ENCODE measurements at regions not wholly inside any gene's neighbourhood (a gene's known extent, or its start where the extent isn't known, plus 50 kb on each side); places are given as distances from the start of the nearest gene placed in this dataset.

DNA sequence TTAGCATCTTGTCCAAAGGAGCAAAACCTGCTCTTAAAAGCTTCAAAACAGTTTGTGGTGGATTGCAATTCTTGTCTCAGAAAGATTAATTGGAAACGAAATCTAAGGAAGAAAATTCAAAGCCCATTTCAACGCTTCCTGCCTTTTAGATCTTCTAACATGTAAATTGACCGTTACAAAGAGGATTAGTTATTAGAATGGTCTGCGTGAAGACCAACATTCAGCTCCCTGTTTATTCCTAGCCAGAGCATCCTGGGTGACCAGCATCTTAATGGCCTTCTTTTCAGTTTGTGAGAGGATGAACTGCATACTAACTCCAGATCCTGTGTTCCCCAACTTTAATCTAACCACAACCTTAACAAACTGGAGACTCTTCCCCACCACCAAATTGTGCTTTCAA lies 109.9 kb upstream of the SLC1A3 start:
- H3K27me3 Mint-ChIP-seq (ENCODE audit: low read depth, unreplicated experiment): no peaks in the 10 kb centered on the region
- no peak for FAIRE-seq

DNA sequence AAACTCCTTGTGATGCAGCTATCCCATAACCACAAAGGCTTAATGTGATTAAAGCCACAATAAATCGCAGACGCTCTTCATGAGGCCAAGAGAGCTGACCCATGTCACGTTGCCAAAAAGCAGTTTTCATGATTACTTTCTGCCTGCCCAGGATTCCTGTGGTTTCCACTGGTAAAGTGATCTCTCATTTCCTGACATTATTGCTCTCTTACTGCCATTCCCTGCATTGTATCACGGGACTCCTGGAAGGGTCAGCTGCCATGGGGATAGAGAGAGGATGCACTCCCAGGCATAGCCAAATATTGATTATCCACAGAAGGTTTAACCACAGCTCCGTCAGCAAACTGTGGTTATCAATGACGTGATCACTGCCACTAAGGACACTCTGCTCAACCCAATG lies 103.8 kb upstream of the SLC1A3 start:
- peak overlapping the region; percentile 74 for H3K4me2 ChIP-seq (ENCODE audit: low read length)
- peak overlapping the region; percentile 91 for H3K27ac Mint-ChIP-seq (ENCODE audit: unreplicated experiment)

More for the DNA sequence above, 109.9 kb upstream of the SLC1A3 start:
- H3K4me3 ChIP-seq (ENCODE audit: insufficient read depth, low read depth, low read length): no peak overlapping the region
- H4K20me1 ChIP-seq (ENCODE audit: insufficient read depth, low read length): no peaks in the 10 kb centered on the region
- no peaks in the 10 kb centered on the region for H3K36me3 Mint-ChIP-seq (ENCODE audit: low read depth, unreplicated experiment)
- no peak overlapping the region for H3K27ac Mint-ChIP-seq (ENCODE audit: unreplicated experiment)
- H2AFZ ChIP-seq (ENCODE audit: low read depth, low read length): no peak overlapping the region
- no peak overlapping the region for H3K27ac ChIP-seq (ENCODE audit: low read depth, low read length)
- no peaks in the 10 kb centered on the region for H3K9me3 ChIP-seq (ENCODE audit: insufficient read depth, low read depth, low read length)
- H3K4me1 Mint-ChIP-seq (ENCODE audit: low read depth, unreplicated experiment): peaks cover 25% of the 10 kb centered on the region
- no peaks in the 10 kb centered on the region for H3K9me3 Mint-ChIP-seq (ENCODE audit: unreplicated experiment)
- H3K4me1 ChIP-seq (ENCODE audit: insufficient read depth, low read length): peaks cover 26% of the 10 kb centered on the region
- H3K4me3 Mint-ChIP-seq (ENCODE audit: unreplicated experiment): no peak overlapping the region
- H3K79me2 ChIP-seq (ENCODE audit: insufficient read depth, low read length): no peaks in the 10 kb centered on the region
- no peak for DNase-seq (ENCODE audit: low read depth)
- no peaks in the 10 kb centered on the region for H3K36me3 ChIP-seq (ENCODE audit: insufficient read depth, low read length)
- no peak overlapping the region for H3K9ac ChIP-seq (ENCODE audit: low read length)
- H3K4me2 ChIP-seq (ENCODE audit: low read length): no peak overlapping the region
- TF ChIP-seq, protein P1, sequence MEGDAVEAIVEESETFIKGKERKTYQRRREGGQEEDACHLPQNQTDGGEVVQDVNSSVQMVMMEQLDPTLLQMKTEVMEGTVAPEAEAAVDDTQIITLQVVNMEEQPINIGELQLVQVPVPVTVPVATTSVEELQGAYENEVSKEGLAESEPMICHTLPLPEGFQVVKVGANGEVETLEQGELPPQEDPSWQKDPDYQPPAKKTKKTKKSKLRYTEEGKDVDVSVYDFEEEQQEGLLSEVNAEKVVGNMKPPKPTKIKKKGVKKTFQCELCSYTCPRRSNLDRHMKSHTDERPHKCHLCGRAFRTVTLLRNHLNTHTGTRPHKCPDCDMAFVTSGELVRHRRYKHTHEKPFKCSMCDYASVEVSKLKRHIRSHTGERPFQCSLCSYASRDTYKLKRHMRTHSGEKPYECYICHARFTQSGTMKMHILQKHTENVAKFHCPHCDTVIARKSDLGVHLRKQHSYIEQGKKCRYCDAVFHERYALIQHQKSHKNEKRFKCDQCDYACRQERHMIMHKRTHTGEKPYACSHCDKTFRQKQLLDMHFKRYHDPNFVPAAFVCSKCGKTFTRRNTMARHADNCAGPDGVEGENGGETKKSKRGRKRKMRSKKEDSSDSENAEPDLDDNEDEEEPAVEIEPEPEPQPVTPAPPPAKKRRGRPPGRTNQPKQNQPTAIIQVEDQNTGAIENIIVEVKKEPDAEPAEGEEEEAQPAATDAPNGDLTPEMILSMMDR (IDR thresholded peaks at IDR 0.05; ENCODE audit: insufficient read depth, low read depth, low read length): no peak
- no peak for TF ChIP-seq EZH2 (IDR thresholded peaks at IDR 0.05; ENCODE audit: insufficient read depth, low read length)
- no peaks in the 10 kb centered on the region for H3K27me3 ChIP-seq (ENCODE audit: insufficient read depth, low read length)

DNA sequence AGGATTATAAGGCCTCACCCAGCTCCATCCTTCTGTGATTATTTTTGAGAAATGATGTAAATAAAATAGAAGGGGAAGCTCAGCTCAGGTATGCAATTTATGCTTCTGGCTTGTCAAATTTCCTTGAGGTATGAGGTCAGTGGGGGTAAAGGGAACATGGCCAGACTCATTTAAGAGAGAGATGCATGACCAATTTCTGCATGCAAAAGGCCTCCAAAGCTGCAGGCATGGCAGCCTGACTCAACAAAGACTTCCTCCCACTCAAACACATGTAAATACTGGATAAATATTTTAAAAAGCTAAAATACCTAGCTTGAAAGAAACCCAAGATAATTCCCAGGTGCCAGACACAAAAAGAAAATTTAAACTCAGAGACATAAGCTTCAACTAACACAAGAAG lies 101.4 kb upstream of the SLC1A3 start:
- Histone ChIP-seq H3K27me3 (ENCODE audit: insufficient read depth, low read length) (no peaks in the 10 kb centered on the region), H3K27ac (ENCODE audit: low read depth, low read length) (no peak overlapping the region), H3K4me3 (ENCODE audit: insufficient read depth, low read depth, low read length) (no peak overlapping the region), H3K9me3 (ENCODE audit: insufficient read depth, low read depth, low read length) (no peaks in the 10 kb centered on the region), H3K9ac (ENCODE audit: low read length) (no peak overlapping the region), H3K4me2 (ENCODE audit: low read length) (no peak overlapping the region), H3K79me2 (ENCODE audit: insufficient read depth, low read length) (no peaks in the 10 kb centered on the region), H4K20me1 (ENCODE audit: insufficient read depth, low read length) (no peaks in the 10 kb centered on the region), H3K36me3 (ENCODE audit: insufficient read depth, low read length) (no peaks in the 10 kb centered on the region), H3K4me1 (ENCODE audit: insufficient read depth, low read length) (peaks cover 14% of the 10 kb centered on the region), H2AFZ (ENCODE audit: low read depth, low read length) (no peak overlapping the region)
- H3K4me3 Mint-ChIP-seq (ENCODE audit: unreplicated experiment): no peak overlapping the region
- DNase-seq (ENCODE audit: low read depth) (peak; percentile 41), FAIRE-seq (no peak)
- H3K4me1 Mint-ChIP-seq (ENCODE audit: low read depth, unreplicated experiment): peaks cover 31% of the 10 kb centered on the region
- peak overlapping the region; percentile 48 for H3K27ac Mint-ChIP-seq (ENCODE audit: unreplicated experiment)
- peaks cover 3% of the 10 kb centered on the region for H3K36me3 Mint-ChIP-seq (ENCODE audit: low read depth, unreplicated experiment)
- TF ChIP-seq EZH2 (IDR thresholded peaks at IDR 0.05; ENCODE audit: insufficient read depth, low read length): no peak
- TF ChIP-seq, protein P1 (IDR thresholded peaks at IDR 0.05; ENCODE audit: insufficient read depth, low read depth, low read length): no peak
- H3K9me3 Mint-ChIP-seq (ENCODE audit: unreplicated experiment): peaks cover 6% of the 10 kb centered on the region
- H3K27me3 Mint-ChIP-seq (ENCODE audit: low read depth, unreplicated experiment): no peaks in the 10 kb centered on the region

More for the DNA sequence above, 103.8 kb upstream of the SLC1A3 start:
- Histone ChIP-seq H3K9ac (ENCODE audit: low read length) (no peak overlapping the region), H3K4me1 (ENCODE audit: insufficient read depth, low read length) (peaks cover 14% of the 10 kb centered on the region), H2AFZ (ENCODE audit: low read depth, low read length) (no peak overlapping the region), H3K27ac (ENCODE audit: low read depth, low read length) (peak overlapping the region; percentile 2), H3K27me3 (ENCODE audit: insufficient read depth, low read length) (no peaks in the 10 kb centered on the region), H3K4me3 (ENCODE audit: insufficient read depth, low read depth, low read length) (no peak overlapping the region), H4K20me1 (ENCODE audit: insufficient read depth, low read length) (no peaks in the 10 kb centered on the region), H3K36me3 (ENCODE audit: insufficient read depth, low read length) (no peaks in the 10 kb centered on the region), H3K79me2 (ENCODE audit: insufficient read depth, low read length) (no peaks in the 10 kb centered on the region), H3K9me3 (ENCODE audit: insufficient read depth, low read depth, low read length) (no peaks in the 10 kb centered on the region)
- Mint-ChIP-seq H3K4me1 (ENCODE audit: low read depth, unreplicated experiment) (peaks cover 31% of the 10 kb centered on the region), H3K4me3 (ENCODE audit: unreplicated experiment) (no peak overlapping the region), H3K36me3 (ENCODE audit: low read depth, unreplicated experiment) (no peaks in the 10 kb centered on the region), H3K9me3 (ENCODE audit: unreplicated experiment) (no peaks in the 10 kb centered on the region), H3K27me3 (ENCODE audit: low read depth, unreplicated experiment) (no peaks in the 10 kb centered on the region)
- peak; percentile 99 for FAIRE-seq
- TF ChIP-seq EZH2 (IDR thresholded peaks at IDR 0.05; ENCODE audit: insufficient read depth, low read length): no peak
- TF ChIP-seq, protein P1 (IDR thresholded peaks at IDR 0.05; ENCODE audit: insufficient read depth, low read depth, low read length): no peak
- peak; percentile 98 for DNase-seq (ENCODE audit: low read depth)
